Liver (tissue), 7 donors: ENCODE measurements at regions not wholly inside any gene's neighbourhood (a gene's known extent, or its start where the extent isn't known, plus 50 kb on each side); places are given as distances from the start of the nearest gene placed in this dataset.

Source experiments
- DNase-seq: peaks from one replicate; pipeline ENCODE4 v3.0.0-alpha.2; 2017; ENCODE audit warnings: low spot score
- H3K27ac ChIP-seq, 2 donors: one replicate each; pipeline ENCODE4 v1.7.0; 2013; ENCODE audit warnings: inconsistent platforms in 2 of 2, low read length in 2 of 2, control low read depth in 1 of 2, low read depth in 1 of 2, mild to moderate bottlenecking in 1 of 2
- H3K27me3 ChIP-seq, 4 donors: one replicate each; pipeline versions ENCODE4 v1.6.1 to v1.7.0; 2013; ENCODE audit warnings: low read length in 3 of 4, inconsistent platforms in 1 of 4, mild to moderate bottlenecking in 1 of 4, moderate library complexity in 1 of 4; ENCODE audit not compliant: control insufficient read depth in 4 of 4, insufficient read depth in 4 of 4
- H3K36me3 ChIP-seq, 4 donors: one replicate each; pipeline versions ENCODE4 v1.6.1 to v1.7.0; 2013; ENCODE audit warnings: low read length in 3 of 4, mild to moderate bottlenecking in 3 of 4, low read depth in 1 of 4, moderate library complexity in 1 of 4; ENCODE audit not compliant: control insufficient read depth in 4 of 4, insufficient read depth in 3 of 4
- H3K4me1 ChIP-seq, 4 donors: one replicate each; pipeline versions ENCODE4 v1.6.1 to v1.7.0; 2013; ENCODE audit warnings: low read length in 3 of 4, mild to moderate bottlenecking in 3 of 4, moderate library complexity in 1 of 4; ENCODE audit not compliant: control insufficient read depth in 4 of 4, insufficient read depth in 4 of 4
- H3K4me3 ChIP-seq, 3 donors: one replicate each; pipeline versions ENCODE4 v1.6.1 to v1.7.0; 2013; ENCODE audit warnings: low read length in 3 of 3, control low read depth in 1 of 3, low read depth in 1 of 3, mild to moderate bottlenecking in 1 of 3
- H3K9ac ChIP-seq, 2 donors: one replicate each; pipeline ENCODE4 v1.7.0; 2013; ENCODE audit warnings: low read length in 2 of 2, mild to moderate bottlenecking in 2 of 2, moderate library complexity in 2 of 2, control low read depth in 1 of 2, low read depth in 1 of 2
- H3K9me3 ChIP-seq, 4 donors: one replicate each; pipeline versions ENCODE4 v1.6.1 to v1.7.0; 2013; ENCODE audit warnings: low read length in 3 of 4; ENCODE audit not compliant: control insufficient read depth in 4 of 4
- JUND ChIP-seq, 2 donors: IDR thresholded peaks; 2 replicates each; pipeline ENCODE4 v1.6.1; 2016; ENCODE audit warnings: antibody characterized with exemption in 2 of 2
- RXRA ChIP-seq, 2 donors: IDR thresholded peaks; 2 replicates each; pipeline ENCODE4 v1.6.1; 2017 to 2018; ENCODE audit warnings: antibody characterized with exemption in 2 of 2, mild to moderate bottlenecking in 1 of 2
- YY1 ChIP-seq: IDR thresholded peaks from 2 replicates; pipeline ENCODE4 v1.6.1; 2016; ENCODE audit warnings: antibody characterized with exemption, mild to moderate bottlenecking
- WGBS: extraction: QIAGEN DNeasy Blood & Tissue Kit; methylation state at CpG from one replicate; pipeline ENCODE4 v1.1.7; 2013; 5-methylcytosine and 5-hydroxymethylcytosine counted together
- donor health status: healthy.
- donor health status: healthy.
- donor health status: healthy.
- donor health status: healthy.

DNA sequence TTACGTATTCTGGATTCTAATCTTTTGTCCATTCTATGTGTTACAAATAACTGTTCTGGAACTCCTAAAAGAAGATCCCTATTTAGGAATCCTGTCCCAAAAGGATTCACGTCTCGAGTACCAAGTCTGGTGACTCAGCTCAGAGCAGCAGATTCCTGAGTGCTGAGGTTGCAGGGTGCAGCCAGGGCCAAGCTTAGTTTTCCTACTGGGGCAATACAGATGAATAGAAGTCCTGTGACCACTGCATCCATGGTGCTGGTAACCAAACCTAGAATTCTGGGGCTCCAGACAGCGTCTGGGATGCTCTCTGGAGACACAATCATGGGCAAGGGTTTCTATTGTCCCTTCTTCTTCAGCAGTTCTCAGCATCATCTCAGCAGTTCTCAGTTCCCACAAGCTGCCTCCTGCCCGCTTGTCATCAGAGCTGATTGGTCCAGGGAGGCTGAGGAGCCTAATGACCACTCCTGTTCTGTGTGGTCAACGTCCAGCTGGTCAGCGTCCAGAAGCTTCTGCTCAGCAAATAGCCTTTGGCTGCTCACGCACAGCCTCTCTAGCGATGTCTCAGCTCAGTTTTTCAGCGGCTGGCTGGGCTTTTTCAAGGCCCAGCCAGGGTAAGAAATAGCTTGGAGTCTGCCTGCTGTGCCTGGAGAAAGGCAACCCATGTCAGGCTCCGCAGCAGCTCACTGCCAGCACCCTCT lies 50.4 kb upstream of the C7orf33 start:
- DNase-seq = no peak
- WGBS = 56% methylated on average over 11 of the region's 11 CpGs
- Histone ChIP-seq H3K4me1 (no peaks in the 10 kb centered on the region), H3K4me3 (no peak overlapping the region), H3K36me3 (no peaks in the 10 kb centered on the region), H3K27me3 (no peaks in the 10 kb centered on the region), H3K9me3 (no peaks in the 10 kb centered on the region), H3K27ac (no peak overlapping the region), H3K9ac (no peak overlapping the region)
- TF ChIP-seq RXRA (IDR thresholded peaks at IDR 0.05) = peak in 1 of 2 donors; percentile 10
- TF ChIP-seq JUND (IDR thresholded peaks at IDR 0.05) = no peak
- TF ChIP-seq YY1 = no peak
